BE2C (cell line): ENCODE measurements at regions not wholly inside any gene's neighbourhood (a gene's known extent, or its start where the extent isn't known, plus 50 kb on each side); places are given as distances from the start of the nearest gene placed in this dataset.

Experiments used
- DNase-seq: peaks from one replicate; pipeline ENCODE4 v3.0.0-alpha.2; 2020
- H3K27me3 ChIP-seq: fragments of 250-450 bp; sonication (Bioruptor Pico); 2 replicates; pipeline ENCODE4 v1.5.1; 2020; ENCODE audit warnings: mild to moderate bottlenecking
- H3K36me3 ChIP-seq: fragments of 250-450 bp; sonication (Bioruptor Pico); 2 replicates; pipeline ENCODE4 v1.5.1; 2020; ENCODE audit warnings: mild to moderate bottlenecking
- H3K4me1 ChIP-seq: fragments of 250-450 bp; sonication (Bioruptor Pico); 2 replicates; pipeline ENCODE4 v1.5.1; 2020
- H3K4me3 ChIP-seq: 2 replicates; pipeline ENCODE4 v1.5.1; 2011; ENCODE audit warnings: low read depth, low read length
- H3K9me3 ChIP-seq: fragments of 250-450 bp; sonication (Bioruptor Pico); 2 replicates; pipeline ENCODE4 v1.5.1; 2020
- TF ChIP-seq, protein P1 (sequence below): IDR thresholded peaks from 2 replicates; pipeline ENCODE4 v1.5.1; 2012; ENCODE audit warnings: mild to moderate bottlenecking, low read depth, low read length

DNA sequence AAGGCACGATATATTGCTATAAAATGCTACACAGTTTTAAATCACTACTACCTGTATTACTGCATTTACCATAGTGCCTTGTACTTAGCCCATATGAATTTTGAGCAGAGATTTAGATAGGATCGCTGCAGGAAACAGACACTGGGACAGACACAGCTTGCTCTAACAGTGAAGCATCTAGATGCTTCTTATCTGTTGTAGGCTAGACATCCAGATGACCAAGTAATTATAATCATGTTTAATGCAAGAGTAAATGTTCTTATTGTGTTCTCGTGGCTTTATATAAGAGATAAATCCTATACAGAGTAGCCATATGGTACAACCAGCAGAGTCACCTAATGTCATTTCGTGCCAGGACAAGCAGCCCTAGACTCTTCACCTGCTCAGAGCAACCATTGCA, 92.8 kb downstream of the ASCL1 start:
- Histone ChIP-seq H3K4me3 (no peak overlapping the region), H3K9me3 (no peaks in the 10 kb centered on the region), H3K4me1 (peaks cover 21% of the 10 kb centered on the region), H3K27me3 (no peaks in the 10 kb centered on the region), H3K36me3 (no peaks in the 10 kb centered on the region)
- peak; percentile 69 for DNase-seq
- TF ChIP-seq, protein P1, sequence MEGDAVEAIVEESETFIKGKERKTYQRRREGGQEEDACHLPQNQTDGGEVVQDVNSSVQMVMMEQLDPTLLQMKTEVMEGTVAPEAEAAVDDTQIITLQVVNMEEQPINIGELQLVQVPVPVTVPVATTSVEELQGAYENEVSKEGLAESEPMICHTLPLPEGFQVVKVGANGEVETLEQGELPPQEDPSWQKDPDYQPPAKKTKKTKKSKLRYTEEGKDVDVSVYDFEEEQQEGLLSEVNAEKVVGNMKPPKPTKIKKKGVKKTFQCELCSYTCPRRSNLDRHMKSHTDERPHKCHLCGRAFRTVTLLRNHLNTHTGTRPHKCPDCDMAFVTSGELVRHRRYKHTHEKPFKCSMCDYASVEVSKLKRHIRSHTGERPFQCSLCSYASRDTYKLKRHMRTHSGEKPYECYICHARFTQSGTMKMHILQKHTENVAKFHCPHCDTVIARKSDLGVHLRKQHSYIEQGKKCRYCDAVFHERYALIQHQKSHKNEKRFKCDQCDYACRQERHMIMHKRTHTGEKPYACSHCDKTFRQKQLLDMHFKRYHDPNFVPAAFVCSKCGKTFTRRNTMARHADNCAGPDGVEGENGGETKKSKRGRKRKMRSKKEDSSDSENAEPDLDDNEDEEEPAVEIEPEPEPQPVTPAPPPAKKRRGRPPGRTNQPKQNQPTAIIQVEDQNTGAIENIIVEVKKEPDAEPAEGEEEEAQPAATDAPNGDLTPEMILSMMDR: no peak

DNA sequence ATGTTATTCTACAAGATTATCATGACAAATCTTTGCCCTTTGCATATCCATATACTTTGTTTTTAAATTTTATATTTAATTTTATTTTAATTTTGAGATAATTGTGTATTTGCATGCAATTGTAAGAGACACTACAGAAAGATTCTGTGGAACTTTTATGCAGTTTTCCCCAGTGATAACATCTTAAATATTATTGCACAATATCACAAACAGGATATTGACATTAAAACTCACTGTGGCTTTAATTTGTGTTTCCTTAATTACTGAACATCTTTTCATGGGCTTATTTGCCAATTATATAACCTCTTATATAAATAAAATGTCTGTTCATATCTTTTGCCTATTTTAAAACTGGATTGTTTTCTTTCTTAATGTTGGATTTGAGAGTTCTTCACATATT, 95.6 kb downstream of the ASCL1 start:
- Histone ChIP-seq H3K27me3 (no peaks in the 10 kb centered on the region), H3K36me3 (no peaks in the 10 kb centered on the region), H3K9me3 (no peaks in the 10 kb centered on the region; the same call in 1 of the 2 replicates), H3K4me1 (peaks cover 18% of the 10 kb centered on the region), H3K4me3 (no peak overlapping the region)
- DNase-seq: no peak
- TF ChIP-seq, protein P1: no peak

DNA sequence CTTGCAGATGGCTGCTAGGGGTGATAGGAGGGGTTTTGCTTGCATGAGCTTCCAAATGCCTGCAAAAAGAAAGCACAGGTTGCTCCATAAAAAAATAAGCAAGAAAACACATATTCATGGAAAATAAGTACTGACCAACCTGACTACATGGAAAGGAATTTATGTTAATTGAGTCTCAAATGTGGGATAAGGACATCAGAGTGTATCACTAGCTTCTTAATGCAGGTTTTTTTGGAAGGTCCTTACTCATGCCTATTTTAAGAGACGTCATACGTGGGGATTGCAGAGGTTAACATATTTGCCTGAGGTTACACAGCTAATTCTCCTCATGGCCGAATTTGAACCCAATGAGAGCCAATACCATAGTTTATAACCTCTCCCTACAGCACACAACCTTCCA, 116.2 kb downstream of the ASCL1 start:
- no peaks in the 10 kb centered on the region for H3K36me3 ChIP-seq
- no peaks in the 10 kb centered on the region for H3K27me3 ChIP-seq
- no peaks in the 10 kb centered on the region for H3K9me3 ChIP-seq
- TF ChIP-seq, protein P1: no peak
- DNase-seq: no peak
- no peak overlapping the region for H3K4me3 ChIP-seq
- H3K4me1 ChIP-seq: no peaks in the 10 kb centered on the region

DNA sequence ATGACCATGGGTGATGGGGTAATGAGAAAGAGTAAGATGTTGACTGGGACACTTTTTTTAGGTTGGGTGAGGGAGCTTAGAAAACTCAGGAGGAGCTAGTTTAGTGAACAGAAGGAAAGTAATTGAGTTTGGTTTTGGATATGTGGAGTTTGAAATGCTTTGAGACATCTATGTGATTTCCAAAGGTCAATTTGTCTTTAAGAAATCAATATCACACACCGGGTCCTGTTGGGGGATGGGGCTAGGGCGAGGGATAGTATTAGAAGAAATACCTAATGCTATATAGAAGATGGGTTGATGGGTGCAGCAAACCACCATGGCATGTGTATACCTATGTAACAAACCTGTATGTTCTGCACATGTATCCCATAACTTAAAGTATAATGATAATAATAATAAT, 118.4 kb downstream of the ASCL1 start:
- H3K4me1 ChIP-seq: no peaks in the 10 kb centered on the region
- no peaks in the 10 kb centered on the region for H3K36me3 ChIP-seq
- H3K4me3 ChIP-seq: no peak overlapping the region
- H3K9me3 ChIP-seq: no peaks in the 10 kb centered on the region; the same call in 1 of the 2 replicates
- no peaks in the 10 kb centered on the region for H3K27me3 ChIP-seq
- TF ChIP-seq, protein P1: no peak
- DNase-seq: no peak

DNA sequence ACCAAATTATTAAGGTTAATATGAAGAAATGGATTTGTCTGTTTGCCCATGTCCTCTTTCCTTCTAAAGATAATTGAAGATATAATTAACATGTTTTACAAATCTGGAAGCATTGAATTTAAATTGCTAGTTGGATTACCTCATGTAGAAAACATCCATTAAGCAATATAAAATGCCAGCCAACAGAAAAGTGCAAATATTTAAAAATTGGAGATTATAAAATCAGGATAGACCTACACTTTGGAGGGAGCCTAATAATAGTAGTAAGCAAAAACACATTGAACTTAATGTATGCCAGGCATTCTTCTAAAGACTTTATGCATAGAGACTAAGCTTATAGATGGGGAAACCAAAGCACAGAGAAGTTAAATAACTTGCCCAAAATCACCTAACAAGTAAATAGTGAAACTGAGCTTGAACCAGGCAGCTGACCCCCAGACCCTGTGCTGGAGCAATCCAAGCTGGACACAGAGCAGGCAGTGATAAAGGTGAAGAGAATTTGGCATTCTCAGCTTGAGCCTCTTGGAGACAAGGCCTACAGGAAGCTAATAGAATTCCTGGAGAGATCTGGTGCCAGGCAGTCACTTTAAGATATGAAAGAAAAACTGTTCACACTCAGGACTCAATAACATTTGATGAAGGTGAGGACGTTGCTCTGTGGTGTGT, 119.8 kb downstream of the ASCL1 start:
- DNase-seq: no peak
- no peak overlapping the region for H3K4me3 ChIP-seq
- H3K36me3 ChIP-seq: no peaks in the 10 kb centered on the region
- no peaks in the 10 kb centered on the region for H3K27me3 ChIP-seq
- TF ChIP-seq, protein P1: no peak
- no peaks in the 10 kb centered on the region; the same call in 1 of the 2 replicates for H3K9me3 ChIP-seq
- H3K4me1 ChIP-seq: no peaks in the 10 kb centered on the region

DNA sequence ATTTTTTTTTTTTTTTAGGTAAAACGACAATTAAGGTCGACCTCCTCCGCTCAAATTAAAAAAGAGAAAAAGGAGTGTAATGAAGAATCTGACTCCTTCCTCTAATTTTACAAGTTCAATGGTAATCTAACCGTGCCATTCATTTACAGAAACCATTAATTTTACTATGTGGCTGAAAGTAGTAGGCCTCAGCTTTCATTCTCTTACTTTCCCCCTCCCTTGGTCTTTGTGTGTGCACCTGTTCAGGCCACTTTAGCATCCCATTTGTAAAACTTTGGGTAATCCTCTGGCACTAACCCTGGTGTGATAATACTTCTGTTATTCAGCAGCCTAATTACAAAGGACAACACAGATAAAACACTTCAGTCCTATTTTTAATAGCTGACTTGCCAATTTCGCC, 128.1 kb downstream of the ASCL1 start:
- TF ChIP-seq, protein P1: no peak

More for the DNA sequence above, 128.1 kb downstream of the ASCL1 start:
- Histone ChIP-seq H3K4me3 (no peak overlapping the region), H3K36me3 (no peaks in the 10 kb centered on the region), H3K27me3 (no peaks in the 10 kb centered on the region), H3K9me3 (no peaks in the 10 kb centered on the region; the same call in 1 of the 2 replicates), H3K4me1 (no peaks in the 10 kb centered on the region)
- no peak for DNase-seq
